Fibroblast of gingiva (primary cell): ENCODE measurements at regions not wholly inside any gene's neighbourhood (a gene's known extent, or its start where the extent isn't known, plus 50 kb on each side); places are given as distances from the start of the nearest gene placed in this dataset.

ENCODE experiments used
- DNase-seq: peaks from one replicate; pipeline ENCODE4 v3.0.0-alpha.2; 2011; ENCODE audit warnings: low read depth

DNA sequence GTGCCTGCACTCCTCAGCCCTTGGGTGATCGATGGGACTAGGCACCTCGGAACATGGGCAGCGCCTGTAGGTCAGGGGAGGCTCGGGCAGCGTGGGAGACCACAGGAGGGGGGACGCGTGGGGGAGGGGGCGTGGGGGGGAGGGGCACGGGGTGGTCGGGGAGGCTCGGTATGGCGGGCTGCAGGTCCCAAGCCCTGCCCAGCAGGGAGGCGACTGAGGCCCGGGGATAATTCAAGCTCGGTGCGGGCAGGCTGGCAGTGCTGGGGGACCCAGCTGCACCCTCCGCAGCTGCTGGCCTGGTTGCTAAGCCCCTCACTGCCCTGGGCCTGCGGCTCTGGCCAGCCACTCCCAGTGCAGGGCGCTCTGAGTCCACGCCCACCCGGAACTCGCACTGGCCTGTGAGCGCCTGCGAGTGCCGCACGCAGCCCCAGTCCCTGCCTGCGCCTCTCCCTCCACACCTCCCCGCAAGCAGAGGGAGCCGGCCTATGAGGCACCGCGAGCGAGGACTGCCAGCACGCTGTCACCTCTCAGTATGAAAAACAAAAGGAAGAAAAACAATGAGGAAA is 1698.3 kb upstream of the RAG2 start:
- DNase-seq, result no peak

DNA sequence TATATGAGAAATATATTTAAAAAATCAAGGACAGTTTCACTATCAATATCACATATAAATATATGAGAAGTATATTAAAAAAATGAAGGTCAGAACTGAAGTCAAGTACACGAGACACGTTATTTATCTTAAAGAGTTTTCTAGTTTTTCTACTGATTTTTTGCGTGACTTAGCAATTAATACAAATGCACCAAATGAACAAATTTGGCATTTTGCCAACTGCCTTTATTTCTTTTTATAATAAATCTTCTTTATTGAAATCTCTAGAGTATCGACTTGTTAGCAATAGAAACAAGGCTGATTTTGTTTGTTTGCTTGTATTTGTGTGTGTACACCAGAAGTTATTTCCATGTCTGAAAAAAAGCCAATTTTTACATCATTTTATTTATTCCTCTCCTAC is 1684.7 kb upstream of the RAG2 start:
- DNase-seq, result no peak

DNA sequence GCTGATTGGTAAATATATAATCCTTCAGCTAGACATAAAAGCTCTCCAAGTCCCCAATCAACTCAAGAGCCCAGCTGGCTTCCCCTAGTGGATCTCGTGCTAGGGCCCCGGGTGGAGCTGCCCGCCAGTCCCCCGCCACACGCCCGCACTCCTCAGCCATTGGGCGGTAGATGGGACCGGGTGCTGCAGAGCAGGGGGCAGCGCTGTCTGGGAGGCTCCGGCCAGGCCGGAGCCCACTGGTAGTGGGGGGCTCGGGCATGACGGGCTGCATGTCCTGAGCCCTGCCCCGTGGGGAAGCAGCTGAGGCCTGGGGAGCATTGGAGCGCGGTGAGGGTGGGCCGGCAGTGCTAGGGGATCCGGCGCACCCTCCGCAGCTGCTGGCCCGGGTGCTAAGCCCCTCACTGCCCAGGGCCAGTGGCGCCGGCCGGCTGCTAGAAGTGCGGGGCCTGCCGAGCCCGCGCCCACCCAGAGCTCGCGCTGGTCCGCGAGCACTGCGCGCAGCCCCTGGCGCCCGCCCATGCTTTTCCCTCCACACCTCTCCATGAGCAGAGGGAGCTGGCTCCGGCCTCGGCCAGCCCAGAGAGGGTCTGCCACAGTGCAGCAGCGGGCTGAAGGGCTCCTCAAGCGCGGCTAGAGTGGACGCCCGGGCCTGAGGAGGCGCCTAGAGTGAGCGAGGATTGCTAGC is 1680.6 kb upstream of the RAG2 start:
- no peak for DNase-seq

DNA sequence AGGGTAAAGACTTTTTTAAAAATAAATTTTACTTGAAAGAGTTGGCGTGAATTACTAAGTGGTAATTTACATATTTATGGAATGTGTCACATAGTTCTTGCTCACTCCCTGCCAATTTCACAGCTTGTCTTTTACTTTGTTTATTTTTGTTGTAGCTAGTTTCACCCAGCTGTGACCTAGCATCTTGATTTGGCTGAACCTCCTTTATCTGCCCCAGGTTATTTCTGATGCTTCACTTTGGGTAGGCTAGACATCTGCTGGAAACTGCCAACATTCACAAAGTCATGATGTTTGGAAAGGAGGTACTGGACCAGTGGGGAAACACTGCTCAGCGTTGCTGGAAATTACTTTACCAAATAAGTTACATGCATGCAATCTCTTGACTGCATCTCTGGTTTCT is 1676.0 kb upstream of the RAG2 start:
- peak; percentile 2 for DNase-seq

DNA sequence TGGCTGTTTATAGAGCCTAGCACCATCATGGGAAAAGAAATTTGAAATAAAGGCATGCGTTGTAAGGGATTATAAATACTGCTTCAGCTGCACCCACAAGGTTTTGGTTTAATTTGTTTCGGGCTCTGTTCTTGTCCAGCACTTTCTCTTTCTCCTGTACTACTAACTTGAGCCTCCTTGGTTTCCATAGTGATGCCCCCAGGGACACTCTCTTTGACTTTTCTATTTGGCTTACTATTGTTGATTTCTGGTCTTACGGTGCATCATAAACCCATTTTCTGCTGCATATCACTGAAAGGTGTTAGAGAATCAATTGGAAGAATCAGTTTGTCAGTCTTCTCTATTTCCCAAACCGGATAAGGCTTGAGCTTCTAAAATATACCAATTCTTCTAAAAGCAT is 1674.3 kb upstream of the RAG2 start:
- no peak for DNase-seq

DNA sequence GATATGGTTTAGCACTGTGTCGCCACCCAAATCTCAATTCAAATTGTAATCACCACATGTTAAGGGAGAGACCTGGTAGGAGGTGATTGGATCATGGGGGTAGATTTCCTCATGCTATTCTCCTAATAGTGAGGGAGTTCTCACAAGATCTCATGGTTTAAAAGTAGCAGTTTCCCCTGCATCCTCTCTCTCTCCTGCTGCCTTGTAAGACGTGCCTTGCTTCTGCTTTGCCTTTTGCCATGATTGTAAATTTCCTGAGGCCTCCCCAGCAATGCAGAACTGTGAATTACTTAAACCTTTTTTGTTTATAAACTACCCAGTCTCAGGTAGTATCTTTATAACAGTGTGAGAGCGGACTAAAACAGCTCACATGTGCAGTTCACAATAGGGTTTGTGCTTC is 1668.7 kb upstream of the RAG2 start:
- no peak for DNase-seq

DNA sequence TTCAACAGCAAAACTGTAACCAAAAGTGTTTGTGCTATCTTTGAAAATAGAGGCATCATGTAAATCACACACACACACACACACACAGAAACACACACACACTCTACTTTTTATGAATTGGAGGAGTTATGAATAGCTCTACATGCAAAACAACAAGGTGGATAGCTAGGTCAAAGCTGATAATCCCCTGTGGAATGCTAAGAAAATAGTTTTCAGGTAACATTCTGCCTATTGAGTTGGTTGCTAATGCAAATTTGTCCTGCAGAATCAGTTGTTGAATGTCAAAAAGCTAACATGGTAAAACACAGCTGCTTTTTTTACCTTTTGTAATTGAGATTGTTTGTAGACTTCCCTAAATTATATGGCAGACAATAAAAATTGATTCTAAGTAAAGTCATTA is 1658.4 kb upstream of the RAG2 start:
- DNase-seq, result no peak

DNA sequence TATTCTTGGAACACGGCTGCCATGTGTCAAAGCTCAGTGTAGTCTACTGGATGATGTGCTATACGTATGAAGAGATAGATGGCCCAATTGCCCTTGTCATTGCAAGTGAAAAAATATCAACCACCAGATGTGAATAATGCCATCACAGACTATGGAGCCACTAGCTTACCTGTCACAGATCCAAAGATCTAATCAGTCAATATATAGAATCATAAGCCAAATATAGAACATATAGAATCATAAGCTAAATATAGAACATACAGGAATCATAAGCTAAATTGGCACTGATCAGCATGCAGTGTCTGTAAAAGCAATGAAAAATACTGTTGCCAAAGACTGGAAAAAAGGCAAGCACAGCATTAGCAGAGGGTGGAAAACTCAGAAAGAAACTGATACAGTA is 1656.9 kb upstream of the RAG2 start:
- no peak for DNase-seq

DNA sequence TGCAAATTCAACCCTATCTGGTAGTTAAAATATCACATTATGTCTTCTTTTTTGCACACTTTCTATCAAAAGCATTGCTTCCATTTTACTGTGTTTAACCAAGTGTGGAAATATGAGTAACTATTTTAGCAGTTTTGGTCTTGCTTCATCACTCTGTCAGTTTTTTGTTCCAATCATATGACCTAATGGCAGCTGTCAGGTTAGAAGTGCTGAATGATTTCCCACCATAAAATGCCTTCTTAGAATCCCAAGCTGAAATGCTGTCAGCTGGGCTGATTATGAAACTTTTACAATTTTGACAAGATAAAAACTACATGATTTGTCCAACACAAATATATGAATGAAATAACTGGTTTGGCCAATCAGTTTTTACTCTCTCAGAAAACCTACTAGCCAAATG is 1654.6 kb upstream of the RAG2 start:
- no peak for DNase-seq

DNA sequence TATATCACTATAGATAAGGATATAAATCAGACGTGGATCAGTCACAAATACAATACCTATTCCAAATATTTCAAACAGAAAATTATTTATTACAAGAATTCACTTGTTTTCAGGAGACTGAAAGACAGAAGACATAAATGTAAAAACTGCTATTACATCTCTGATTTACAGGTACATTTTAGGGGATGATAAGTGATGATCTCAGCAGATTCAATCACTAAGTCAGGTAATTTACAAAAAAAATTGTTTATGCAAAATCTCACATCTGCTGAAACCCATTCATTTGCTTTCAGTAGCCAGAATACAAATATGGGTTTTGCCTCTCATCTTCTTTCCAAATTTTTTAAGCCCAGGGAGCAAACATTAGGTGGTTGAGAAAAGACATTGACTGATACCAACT is 1648.4 kb upstream of the RAG2 start:
- no peak for DNase-seq

DNA sequence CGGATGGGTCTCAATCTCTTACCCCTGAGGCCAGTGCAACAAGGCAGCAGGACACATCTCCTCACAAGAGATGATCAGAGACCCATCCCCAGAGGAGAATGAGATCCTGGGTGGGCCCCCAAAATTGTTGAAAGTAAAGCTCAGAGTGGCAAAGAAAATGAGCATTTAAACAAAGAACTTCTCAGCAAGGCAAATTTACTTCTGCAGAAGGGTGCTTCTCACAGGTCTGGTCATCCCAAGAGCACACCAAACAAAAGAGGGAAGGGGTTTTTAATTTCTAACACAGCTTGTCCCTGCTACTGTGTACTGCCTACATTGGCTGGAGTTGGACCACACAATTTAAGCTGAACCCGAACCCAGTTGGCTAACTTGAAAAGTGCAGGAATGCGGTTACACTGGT is 1628.6 kb upstream of the RAG2 start:
- DNase-seq, result no peak

DNA sequence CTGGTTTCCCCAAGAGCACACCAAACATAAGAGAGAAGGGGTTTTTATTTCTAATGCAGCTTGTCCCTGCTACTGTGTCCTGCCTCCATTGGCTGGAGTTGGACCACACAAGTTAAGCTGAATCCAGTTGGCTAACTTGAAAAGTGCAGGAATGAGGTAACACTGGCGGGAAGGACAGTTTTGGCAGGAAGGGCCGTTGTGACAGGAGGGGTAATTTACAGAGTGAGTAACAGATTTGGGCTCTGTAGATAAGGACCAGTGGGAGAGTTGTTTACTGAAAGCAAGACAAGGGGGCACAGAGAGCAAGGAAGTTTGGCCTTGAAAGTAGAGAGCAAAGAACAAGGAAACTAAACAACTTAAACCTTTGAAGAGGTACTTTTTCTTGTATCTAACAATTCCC is 1623.3 kb upstream of the RAG2 start:
- no peak for DNase-seq

DNA sequence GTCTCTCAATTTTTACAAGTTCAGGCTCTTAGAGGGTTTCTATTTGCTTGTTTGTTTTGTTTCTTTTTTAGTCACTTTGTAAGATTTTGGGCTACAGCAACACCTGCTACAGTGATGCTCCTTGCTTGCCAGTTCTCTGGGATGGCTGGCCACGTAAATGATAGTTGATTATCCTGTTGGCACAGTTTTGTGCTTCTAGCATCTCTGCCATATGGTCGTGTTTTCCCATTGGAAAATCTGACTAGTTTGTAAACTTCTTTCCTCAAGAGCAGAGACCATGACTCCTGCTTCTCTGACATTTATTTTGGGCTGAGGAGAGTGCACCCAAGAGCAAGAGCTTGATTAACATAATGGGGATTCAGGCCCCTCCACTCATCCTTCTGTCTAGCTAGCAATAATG is 1621.6 kb upstream of the RAG2 start:
- DNase-seq, result no peak

DNA sequence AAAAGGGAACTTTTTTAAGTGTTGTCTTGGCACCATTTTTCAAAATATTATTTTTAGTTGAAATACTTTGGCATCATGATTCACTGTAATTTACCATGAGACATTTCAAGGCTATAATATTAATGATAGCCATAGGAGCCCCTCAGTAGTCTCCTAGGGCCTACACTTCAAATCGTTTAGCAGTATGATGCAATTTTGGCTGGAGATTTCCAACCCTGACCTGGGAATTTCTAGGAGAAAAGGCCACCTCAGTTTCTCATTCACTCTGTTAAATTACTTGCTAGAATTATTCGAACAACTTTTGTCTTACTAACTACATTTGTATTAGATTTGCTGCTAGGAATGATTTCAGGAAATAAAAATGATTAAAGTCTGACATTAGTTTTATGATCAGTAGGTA is 1610.9 kb upstream of the RAG2 start:
- no peak for DNase-seq

DNA sequence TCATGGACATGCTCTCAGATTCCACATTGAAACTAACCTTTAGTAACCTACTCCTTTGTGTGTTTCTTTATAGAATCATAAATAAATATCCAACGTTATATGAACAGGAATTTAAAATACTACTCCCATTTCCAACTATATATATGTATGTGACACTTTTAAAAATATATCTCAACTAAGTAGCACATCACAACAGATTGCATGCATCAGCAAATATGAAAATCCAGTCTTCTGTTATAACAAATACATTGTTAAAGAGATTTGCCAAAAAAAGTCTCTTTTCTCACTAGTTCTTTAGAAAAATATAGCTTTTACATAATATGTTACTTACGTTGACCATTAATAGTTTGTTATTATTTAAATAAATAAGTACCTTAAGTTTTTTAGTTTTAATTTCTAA is 1608.6 kb upstream of the RAG2 start:
- no peak for DNase-seq

DNA sequence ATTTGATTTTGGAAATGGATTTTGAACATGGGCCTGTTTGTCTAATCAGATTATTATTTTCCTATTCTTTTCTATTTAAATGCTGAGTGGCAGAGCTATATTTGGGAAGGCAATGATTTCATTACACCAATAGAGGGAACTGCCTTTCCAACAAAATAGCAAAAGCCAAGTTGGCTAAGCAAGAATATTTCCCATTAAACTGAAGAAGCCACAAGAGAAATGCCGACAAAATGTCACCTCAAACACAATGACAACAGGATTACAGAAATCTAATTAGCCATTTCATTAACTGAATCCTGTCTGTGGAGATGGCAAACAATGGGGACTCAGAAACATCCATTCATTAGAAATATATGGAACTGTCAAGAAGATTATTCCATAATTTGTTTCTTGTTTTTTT is 1593.1 kb upstream of the RAG2 start:
- DNase-seq, result no peak

DNA sequence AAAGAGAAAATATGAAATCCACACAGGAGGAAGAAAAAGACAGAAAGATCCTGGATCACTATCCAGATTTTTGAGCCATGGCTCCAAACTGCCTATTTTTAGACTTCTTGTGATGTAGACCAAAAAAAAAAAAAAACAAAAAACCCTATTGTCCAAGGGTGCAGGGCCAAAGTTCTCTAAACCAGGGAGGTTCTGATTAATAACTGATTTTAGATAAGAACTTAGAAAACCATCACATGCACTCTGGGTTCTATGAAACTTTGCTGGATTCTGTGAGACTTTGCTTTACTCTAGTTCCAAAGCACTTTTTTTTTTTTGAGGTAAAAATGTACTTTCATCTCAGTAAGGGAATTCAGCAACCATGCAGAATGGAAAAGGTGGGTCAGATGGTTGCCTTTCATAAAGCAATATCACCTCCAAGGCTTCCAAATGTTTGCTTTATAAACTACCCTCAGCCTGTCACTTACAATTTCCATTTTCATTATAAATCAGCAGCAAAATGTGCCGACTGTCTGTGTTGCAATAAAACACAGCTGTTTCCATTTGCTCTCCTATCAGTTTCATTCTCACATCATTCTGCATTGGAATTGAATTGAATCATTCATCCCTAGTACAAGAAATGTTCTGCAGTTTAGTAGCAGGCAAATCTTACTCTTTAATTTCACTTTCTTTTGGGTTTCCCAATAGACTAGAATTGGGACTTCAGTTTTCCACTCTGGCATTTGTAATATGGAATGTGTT is 1584.3 kb upstream of the RAG2 start:
- DNase-seq, result peak; percentile 17

DNA sequence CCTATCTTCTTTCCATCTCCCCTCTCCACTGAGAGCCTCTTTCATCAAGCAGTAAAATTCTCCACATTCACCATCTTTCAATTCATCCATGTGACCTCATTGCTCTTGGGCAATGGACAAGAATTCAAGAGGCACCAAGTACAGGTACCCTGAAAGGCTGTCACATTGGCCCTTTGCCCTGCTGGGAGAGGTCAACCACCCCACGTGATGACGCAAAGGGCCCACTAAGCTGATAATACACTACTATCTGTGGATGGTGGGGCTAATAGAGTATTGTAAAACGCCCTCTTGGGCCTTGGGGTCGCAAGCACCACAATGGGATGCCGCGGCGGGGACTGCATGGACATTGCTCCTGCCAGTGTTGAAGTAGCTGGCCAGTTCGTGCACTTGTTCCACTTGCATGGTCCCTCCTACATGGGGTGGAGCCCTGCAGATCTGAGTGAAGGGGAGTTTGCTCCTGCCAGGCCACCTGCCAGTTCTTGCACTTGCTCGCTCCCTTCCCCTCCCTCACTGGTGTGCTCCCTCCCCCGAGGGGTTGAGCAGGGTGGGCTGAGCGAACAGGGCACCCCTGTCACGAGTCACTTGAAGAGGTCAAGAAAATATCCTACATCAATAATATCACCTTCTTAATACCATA is 1578.8 kb upstream of the RAG2 start:
- DNase-seq, result no peak

DNA sequence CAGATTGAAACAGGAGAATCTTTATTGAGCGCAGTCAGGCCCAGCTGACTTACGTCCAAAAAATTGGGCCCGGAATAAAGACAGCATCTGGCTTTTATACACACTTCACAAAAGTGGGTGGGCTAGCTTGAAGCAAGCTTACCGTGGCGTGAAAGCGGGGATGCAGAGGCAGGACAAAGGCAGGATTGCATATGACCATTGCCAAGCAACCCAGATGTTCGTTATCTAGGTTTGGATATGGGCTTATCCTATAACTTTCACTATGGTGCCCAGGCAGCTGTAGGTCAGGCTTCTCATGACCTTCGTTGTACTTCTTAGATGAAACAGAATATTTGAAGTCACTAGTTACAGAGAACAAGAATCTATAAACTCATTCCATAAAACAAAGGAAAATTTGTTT is 1575.6 kb upstream of the RAG2 start:
- DNase-seq, result no peak

DNA sequence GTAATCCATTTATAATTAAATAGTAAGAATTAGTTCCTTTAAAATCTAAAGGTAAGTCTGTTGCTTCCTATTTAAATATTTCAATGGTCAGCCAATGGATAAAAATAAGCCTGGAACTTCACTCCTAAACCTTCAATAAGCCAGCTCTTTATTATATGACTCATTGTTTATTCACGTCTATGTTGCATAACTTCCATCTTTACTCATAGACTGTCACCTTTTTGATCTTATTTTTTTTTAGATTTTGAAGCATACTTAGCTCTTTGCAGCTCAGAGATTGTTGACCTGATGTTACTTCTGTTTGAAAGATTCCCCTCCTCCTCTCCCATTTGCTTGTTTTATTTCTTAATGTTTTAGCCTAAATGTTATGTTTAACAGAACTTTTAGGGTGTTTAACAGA is 1571.2 kb upstream of the RAG2 start:
- DNase-seq, result no peak

DNA sequence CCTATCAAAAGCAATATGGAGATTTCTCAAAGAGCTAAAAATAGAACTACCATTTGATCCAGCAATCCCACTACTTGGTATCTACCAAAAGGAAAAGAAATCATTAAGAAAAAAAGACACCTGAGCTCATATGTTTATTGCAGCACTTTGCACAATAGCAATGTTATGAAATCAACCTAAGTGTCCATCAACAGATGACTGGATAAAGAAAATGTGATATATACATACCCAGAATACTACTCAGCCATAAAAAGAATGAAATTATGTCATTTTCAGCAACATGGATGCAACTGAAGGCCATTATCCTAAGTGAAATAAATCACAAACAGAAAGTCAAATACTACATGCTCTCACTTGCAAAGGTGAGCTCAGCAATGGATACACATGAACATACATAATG is 1565.5 kb upstream of the RAG2 start:
- no peak for DNase-seq

DNA sequence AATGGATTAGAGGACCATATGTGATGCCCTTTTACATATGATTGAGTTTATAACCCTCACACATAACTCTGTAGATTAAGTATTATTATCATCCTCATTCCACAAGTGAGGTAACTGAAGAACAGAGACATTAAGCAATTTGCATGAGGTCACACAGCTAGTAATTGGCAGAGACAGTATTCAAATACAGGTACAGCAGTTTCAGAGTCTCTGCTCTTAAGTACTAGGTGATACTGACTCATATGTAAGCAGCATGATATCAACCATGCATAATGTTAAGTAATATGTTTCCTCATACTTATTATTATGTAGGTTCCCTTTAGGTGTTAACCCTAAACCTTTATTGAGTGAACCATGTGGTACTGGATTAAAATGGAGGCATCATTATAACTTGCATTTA is 1562.4 kb upstream of the RAG2 start:
- DNase-seq, result no peak

DNA sequence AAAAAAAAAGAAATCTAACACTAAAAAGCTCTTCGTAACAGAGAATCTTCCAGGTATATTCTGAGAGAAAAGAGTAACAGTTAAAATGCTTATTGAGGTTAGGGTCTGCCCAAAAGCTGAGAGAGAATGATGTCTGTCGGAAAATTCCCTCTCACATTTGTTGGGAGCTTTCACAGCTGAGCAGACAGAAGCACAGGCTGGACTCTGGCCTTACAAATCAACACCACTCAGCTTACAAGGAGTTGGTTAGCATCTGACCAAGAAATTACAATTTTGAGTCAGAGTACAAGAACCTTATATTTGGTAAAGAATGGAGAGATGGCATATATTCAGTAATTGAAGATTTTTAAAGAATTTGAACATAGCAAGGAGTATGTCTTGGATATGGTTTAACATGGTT is 1561.0 kb upstream of the RAG2 start:
- no peak for DNase-seq
